GM12878 (cell line): ENCODE measurements at regions not wholly inside any gene's neighbourhood (a gene's known extent, or its start where the extent isn't known, plus 50 kb on each side); places are given as distances from the start of the nearest gene placed in this dataset.
A peak's percentile ranks its signal among the peaks of the same experiment; 100 is the strongest.

Experiments
- BHLHE40 ChIP-seq, 2 experiments: fragments of 450-650 bp in 1 of 2; IDR thresholded peaks; 2 replicates each; pipeline ENCODE4 v1.6.1; 2011 to 2017; ENCODE audit warnings: low read depth in 2 of 2, borderline replicate concordance in 1 of 2, improper control_type of control experiment in 1 of 2, low read length in 1 of 2, mild to moderate bottlenecking in 1 of 2
- CHD1 ChIP-seq: IDR thresholded peaks from 2 replicates; pipeline ENCODE4 v1.6.1; 2012; ENCODE audit warnings: low read depth, low read length, improper control_type of control experiment
- CHD4 ChIP-seq: fragments of 200-600 bp; sonication (generic); IDR thresholded peaks from 2 replicates; pipeline ENCODE4 v1.6.1; 2016; ENCODE audit warnings: mild to moderate bottlenecking
- EP300 ChIP-seq, 2 experiments: fragments of 150-350 bp in 1 of 2; IDR thresholded peaks; 2 replicates each; pipeline ENCODE4 v1.6.1; 2011 to 2012; ENCODE audit warnings: low read depth in 2 of 2, low read length in 2 of 2, borderline replicate concordance in 1 of 2, improper control_type of control experiment in 1 of 2, inconsistent platforms in 1 of 2; ENCODE audit not compliant: control insufficient read depth in 1 of 2
- JUNB ChIP-seq: IDR thresholded peaks from 2 replicates; pipeline ENCODE4 v1.6.1; 2016; ENCODE audit warnings: antibody characterized with exemption, mild to moderate bottlenecking
- KDM1A ChIP-seq: fragments of 200-600 bp; sonication (generic); IDR thresholded peaks from 2 replicates; pipeline ENCODE4 v1.6.1; 2016; ENCODE audit warnings: borderline replicate concordance
- LARP7 ChIP-seq: fragments of 450-650 bp; IDR thresholded peaks from 2 replicates; pipeline ENCODE4 v1.6.1; 2017; ENCODE audit warnings: mild to moderate bottlenecking
- MTA2 ChIP-seq: fragments of 450-650 bp; IDR thresholded peaks from 2 replicates; pipeline ENCODE4 v1.6.1; 2016; ENCODE audit warnings: low read depth, mild to moderate bottlenecking, moderate library complexity
- NFIC ChIP-seq: IDR thresholded peaks from 2 replicates; pipeline ENCODE4 v1.6.1; 2012; ENCODE audit warnings: low read depth, mild to moderate bottlenecking, inconsistent platforms, low read length, moderate library complexity
- RUNX3 ChIP-seq: IDR thresholded peaks from 2 replicates; pipeline ENCODE4 v1.6.1; 2012; ENCODE audit warnings: low read length, inconsistent platforms
- SMARCA5 ChIP-seq: fragments of 450-650 bp; IDR thresholded peaks from 2 replicates; pipeline ENCODE4 v1.6.1; 2017; ENCODE audit warnings: mild to moderate bottlenecking
- YY1 ChIP-seq: IDR thresholded peaks from 2 replicates; pipeline ENCODE4 v1.6.1; 2011; ENCODE audit warnings: low read depth, mild to moderate bottlenecking, low read length
- ZNF217 ChIP-seq: fragments of 450-650 bp; IDR thresholded peaks from 2 replicates; pipeline ENCODE4 v1.6.1; 2017; ENCODE audit warnings: antibody characterized with exemption, mild to moderate bottlenecking
- TF ChIP-seq, protein P1 (sequence below): fragments of 450-650 bp; formaldehyde crosslinking; IDR thresholded peaks from 2 replicates; pipeline ENCODE4 v1.4.0; 2020; ENCODE audit warnings: mild to moderate bottlenecking, moderate library complexity
- TF ChIP-seq, protein P2 (sequence below): fragments of 150-350 bp; IDR thresholded peaks from 2 replicates; pipeline ENCODE4 v1.6.1; 2014; ENCODE audit warnings: mild to moderate bottlenecking, low read depth, low read length
- TF ChIP-seq, protein P3 (sequence below): IDR thresholded peaks from 2 replicates; pipeline ENCODE4 v1.6.1; 2012; ENCODE audit warnings: low read length, inconsistent platforms
- TF ChIP-seq, protein P4 (sequence below): fragments of 450-650 bp; IDR thresholded peaks from 2 replicates; pipeline ENCODE4 v1.6.1; 2017; ENCODE audit warnings: mild to moderate bottlenecking, moderate library complexity

DNA sequence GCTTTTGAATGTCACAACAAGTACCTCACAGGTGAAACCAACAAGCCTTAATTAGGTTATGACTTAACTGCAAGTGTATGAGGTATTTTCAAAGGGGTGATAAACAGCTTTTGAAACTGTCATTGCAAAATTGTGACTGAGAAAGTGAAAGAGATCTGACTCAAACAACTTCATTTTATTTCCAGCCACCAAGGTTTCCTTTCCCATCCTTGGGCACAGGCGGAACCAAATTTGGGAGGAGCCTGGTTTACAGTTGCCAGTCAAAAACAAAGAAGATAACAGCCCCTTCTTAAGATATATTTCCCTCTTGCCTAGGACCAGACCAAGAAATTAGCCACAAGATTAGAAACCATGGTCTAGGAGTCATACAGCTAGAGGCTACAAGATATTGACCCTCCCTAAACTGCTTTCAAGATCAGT is 417.1 kb downstream of the CSNK1G3 start (continued):
- TF ChIP-seq, protein P1, sequence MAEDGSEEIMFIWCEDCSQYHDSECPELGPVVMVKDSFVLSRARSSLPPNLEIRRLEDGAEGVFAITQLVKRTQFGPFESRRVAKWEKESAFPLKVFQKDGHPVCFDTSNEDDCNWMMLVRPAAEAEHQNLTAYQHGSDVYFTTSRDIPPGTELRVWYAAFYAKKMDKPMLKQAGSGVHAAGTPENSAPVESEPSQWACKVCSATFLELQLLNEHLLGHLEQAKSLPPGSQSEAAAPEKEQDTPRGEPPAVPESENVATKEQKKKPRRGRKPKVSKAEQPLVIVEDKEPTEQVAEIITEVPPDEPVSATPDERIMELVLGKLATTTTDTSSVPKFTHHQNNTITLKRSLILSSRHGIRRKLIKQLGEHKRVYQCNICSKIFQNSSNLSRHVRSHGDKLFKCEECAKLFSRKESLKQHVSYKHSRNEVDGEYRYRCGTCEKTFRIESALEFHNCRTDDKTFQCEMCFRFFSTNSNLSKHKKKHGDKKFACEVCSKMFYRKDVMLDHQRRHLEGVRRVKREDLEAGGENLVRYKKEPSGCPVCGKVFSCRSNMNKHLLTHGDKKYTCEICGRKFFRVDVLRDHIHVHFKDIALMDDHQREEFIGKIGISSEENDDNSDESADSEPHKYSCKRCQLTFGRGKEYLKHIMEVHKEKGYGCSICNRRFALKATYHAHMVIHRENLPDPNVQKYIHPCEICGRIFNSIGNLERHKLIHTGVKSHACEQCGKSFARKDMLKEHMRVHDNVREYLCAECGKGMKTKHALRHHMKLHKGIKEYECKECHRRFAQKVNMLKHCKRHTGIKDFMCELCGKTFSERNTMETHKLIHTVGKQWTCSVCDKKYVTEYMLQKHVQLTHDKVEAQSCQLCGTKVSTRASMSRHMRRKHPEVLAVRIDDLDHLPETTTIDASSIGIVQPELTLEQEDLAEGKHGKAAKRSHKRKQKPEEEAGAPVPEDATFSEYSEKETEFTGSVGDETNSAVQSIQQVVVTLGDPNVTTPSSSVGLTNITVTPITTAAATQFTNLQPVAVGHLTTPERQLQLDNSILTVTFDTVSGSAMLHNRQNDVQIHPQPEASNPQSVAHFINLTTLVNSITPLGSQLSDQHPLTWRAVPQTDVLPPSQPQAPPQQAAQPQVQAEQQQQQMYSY (CRISPR knock-in tag): no peak
- TF ChIP-seq, protein P2, sequence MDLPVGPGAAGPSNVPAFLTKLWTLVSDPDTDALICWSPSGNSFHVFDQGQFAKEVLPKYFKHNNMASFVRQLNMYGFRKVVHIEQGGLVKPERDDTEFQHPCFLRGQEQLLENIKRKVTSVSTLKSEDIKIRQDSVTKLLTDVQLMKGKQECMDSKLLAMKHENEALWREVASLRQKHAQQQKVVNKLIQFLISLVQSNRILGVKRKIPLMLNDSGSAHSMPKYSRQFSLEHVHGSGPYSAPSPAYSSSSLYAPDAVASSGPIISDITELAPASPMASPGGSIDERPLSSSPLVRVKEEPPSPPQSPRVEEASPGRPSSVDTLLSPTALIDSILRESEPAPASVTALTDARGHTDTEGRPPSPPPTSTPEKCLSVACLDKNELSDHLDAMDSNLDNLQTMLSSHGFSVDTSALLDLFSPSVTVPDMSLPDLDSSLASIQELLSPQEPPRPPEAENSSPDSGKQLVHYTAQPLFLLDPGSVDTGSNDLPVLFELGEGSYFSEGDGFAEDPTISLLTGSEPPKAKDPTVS: no peak
- TF ChIP-seq CHD4 (no peak), CHD1 (no peak), EP300 (IDR thresholded peaks at IDR 0.05; ENCODE audit: borderline replicate concordance in 1 of 2, control insufficient read depth in 1 of 2, low read depth in 2 of 2, low read length in 2 of 2) (peak; percentile 59 to 61; a peak in 2 of 4 replicates), NFIC (no peak), SMARCA5 (no peak), RUNX3 (peak; percentile 4; the same call in 1 of the 2 replicates), ZNF217 (no peak), LARP7 (no peak), BHLHE40 (IDR thresholded peaks at IDR 0.05; ENCODE audit: borderline replicate concordance in 1 of 2, low read depth in 2 of 2, low read length in 1 of 2) (no peak), JUNB (peak; percentile 54), MTA2 (peak; percentile 77), KDM1A (no peak), YY1 (no peak)
- TF ChIP-seq, protein P3, sequence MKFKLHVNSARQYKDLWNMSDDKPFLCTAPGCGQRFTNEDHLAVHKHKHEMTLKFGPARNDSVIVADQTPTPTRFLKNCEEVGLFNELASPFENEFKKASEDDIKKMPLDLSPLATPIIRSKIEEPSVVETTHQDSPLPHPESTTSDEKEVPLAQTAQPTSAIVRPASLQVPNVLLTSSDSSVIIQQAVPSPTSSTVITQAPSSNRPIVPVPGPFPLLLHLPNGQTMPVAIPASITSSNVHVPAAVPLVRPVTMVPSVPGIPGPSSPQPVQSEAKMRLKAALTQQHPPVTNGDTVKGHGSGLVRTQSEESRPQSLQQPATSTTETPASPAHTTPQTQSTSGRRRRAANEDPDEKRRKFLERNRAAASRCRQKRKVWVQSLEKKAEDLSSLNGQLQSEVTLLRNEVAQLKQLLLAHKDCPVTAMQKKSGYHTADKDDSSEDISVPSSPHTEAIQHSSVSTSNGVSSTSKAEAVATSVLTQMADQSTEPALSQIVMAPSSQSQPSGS: peak; percentile 21; the same call in 1 of the 2 replicates
- TF ChIP-seq, protein P4, sequence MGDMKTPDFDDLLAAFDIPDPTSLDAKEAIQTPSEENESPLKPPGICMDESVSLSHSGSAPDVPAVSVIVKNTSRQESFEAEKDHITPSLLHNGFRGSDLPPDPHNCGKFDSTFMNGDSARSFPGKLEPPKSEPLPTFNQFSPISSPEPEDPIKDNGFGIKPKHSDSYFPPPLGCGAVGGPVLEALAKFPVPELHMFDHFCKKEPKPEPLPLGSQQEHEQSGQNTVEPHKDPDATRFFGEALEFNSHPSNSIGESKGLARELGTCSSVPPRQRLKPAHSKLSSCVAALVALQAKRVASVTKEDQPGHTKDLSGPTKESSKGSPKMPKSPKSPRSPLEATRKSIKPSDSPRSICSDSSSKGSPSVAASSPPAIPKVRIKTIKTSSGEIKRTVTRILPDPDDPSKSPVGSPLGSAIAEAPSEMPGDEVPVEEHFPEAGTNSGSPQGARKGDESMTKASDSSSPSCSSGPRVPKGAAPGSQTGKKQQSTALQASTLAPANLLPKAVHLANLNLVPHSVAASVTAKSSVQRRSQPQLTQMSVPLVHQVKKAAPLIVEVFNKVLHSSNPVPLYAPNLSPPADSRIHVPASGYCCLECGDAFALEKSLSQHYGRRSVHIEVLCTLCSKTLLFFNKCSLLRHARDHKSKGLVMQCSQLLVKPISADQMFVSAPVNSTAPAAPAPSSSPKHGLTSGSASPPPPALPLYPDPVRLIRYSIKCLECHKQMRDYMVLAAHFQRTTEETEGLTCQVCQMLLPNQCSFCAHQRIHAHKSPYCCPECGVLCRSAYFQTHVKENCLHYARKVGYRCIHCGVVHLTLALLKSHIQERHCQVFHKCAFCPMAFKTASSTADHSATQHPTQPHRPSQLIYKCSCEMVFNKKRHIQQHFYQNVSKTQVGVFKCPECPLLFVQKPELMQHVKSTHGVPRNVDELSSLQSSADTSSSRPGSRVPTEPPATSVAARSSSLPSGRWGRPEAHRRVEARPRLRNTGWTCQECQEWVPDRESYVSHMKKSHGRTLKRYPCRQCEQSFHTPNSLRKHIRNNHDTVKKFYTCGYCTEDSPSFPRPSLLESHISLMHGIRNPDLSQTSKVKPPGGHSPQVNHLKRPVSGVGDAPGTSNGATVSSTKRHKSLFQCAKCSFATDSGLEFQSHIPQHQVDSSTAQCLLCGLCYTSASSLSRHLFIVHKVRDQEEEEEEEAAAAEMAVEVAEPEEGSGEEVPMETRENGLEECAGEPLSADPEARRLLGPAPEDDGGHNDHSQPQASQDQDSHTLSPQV: no peak
